ENCODE measurements at regions not wholly inside any gene's neighbourhood (a gene's known extent, or its start where the extent isn't known, plus 50 kb on each side); places are given as distances from the start of the nearest gene placed in this dataset.

DNA sequence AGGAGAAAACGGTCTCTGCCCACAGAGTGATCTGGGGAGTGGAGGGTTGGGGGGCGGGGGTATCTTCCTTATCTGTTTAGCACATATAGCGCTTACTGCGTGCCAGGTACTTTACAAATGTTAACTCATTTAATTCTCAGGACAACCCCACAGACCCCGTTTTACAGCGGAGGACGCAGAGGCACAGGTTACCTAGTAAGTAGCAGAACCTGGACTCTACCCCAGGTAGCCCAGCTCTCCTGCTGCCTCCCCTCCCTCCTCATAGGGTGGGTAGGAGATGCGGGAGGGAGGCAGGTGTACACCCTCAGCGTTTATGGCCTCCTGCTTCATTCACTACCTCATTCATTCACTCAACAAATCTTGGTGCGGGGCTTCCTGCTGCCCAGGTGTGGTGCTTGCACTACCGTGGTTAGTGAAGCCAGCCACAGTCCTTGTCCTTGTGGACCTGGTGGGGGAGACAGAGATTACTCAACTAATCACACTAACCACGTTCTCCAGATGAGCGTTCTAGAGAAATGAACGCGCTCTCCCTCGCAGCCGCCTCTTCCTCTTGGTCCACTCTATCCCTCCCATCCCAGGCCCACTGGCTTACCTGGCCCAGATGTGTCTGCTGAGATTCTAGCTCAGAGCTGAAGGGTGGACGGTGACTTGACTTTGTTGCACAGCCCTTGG, 102.0 kb downstream of the IER5 start:
- no peak for TF ChIP-seq CBFB (CRISPR knock-in tag; IDR thresholded peaks at IDR 0.05)
- no peak for TF ChIP-seq ZNF263 (CRISPR knock-in tag; IDR thresholded peaks at IDR 0.05)
- TF ChIP-seq TCF12 (IDR thresholded peaks at IDR 0.05): no peak
- TF ChIP-seq TCF12 (CRISPR knock-in tag; IDR thresholded peaks at IDR 0.05): no peak
- TF ChIP-seq, protein P1, sequence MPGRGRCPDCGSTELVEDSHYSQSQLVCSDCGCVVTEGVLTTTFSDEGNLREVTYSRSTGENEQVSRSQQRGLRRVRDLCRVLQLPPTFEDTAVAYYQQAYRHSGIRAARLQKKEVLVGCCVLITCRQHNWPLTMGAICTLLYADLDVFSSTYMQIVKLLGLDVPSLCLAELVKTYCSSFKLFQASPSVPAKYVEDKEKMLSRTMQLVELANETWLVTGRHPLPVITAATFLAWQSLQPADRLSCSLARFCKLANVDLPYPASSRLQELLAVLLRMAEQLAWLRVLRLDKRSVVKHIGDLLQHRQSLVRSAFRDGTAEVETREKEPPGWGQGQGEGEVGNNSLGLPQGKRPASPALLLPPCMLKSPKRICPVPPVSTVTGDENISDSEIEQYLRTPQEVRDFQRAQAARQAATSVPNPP (CRISPR knock-in tag; IDR thresholded peaks at IDR 0.05): no peak
- TF ChIP-seq POLR2A (IDR thresholded peaks at IDR 0.05; ENCODE audit: insufficient read depth in 1 of 2, low read depth in 2 of 2, low read length in 2 of 2): no peak
- TF ChIP-seq, protein P2, sequence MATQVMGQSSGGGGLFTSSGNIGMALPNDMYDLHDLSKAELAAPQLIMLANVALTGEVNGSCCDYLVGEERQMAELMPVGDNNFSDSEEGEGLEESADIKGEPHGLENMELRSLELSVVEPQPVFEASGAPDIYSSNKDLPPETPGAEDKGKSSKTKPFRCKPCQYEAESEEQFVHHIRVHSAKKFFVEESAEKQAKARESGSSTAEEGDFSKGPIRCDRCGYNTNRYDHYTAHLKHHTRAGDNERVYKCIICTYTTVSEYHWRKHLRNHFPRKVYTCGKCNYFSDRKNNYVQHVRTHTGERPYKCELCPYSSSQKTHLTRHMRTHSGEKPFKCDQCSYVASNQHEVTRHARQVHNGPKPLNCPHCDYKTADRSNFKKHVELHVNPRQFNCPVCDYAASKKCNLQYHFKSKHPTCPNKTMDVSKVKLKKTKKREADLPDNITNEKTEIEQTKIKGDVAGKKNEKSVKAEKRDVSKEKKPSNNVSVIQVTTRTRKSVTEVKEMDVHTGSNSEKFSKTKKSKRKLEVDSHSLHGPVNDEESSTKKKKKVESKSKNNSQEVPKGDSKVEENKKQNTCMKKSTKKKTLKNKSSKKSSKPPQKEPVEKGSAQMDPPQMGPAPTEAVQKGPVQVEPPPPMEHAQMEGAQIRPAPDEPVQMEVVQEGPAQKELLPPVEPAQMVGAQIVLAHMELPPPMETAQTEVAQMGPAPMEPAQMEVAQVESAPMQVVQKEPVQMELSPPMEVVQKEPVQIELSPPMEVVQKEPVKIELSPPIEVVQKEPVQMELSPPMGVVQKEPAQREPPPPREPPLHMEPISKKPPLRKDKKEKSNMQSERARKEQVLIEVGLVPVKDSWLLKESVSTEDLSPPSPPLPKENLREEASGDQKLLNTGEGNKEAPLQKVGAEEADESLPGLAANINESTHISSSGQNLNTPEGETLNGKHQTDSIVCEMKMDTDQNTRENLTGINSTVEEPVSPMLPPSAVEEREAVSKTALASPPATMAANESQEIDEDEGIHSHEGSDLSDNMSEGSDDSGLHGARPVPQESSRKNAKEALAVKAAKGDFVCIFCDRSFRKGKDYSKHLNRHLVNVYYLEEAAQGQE (IDR thresholded peaks at IDR 0.05; ENCODE audit: borderline replicate concordance in 1 of 2, low read depth in 1 of 2, low read length in 2 of 2): no peak
- TF ChIP-seq, protein P3, sequence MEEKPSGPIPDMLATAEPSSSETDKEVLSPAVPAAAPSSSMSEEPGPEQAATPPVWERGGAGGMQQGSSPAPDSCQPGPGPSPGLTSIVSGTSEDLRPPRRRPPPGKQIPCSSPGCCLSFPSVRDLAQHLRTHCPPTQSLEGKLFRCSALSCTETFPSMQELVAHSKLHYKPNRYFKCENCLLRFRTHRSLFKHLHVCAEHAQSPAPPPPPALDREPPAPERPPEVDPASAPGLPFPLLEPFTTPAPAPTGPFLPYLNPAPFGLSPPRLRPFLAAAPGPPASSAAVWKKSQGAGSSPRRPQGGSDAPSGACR (CRISPR knock-in tag; IDR thresholded peaks at IDR 0.05): no peak
- TF ChIP-seq GABPA (IDR thresholded peaks at IDR 0.05; ENCODE audit: low read depth, low read length): no peak
- TF ChIP-seq GABPA (CRISPR knock-in tag; IDR thresholded peaks at IDR 0.05; ENCODE audit: low read depth): no peak
- TF ChIP-seq EP300 (IDR thresholded peaks at IDR 0.05; ENCODE audit: low read depth in 2 of 2, low read length in 2 of 2): no peak
- TF ChIP-seq EP300 (CRISPR knock-in tag; IDR thresholded peaks at IDR 0.05; ENCODE audit: borderline replicate concordance): no peak
- no peak for TF ChIP-seq TAF1 (CRISPR knock-in tag; IDR thresholded peaks at IDR 0.05)
